PFSK-1 (cell line): ENCODE measurements at regions not wholly inside any gene's neighbourhood (a gene's known extent, or its start where the extent isn't known, plus 50 kb on each side); places are given as distances from the start of the nearest gene placed in this dataset.

Source experiments
- FOXP2 ChIP-seq: optimal IDR thresholded peaks from 2 replicates; pipeline ENCODE3; 2011; ENCODE audit warnings: borderline replicate concordance, control low read depth, inconsistent platforms; ENCODE audit not compliant: insufficient read depth; ENCODE audit errors: extremely low read length, extremely low read depth
- POLR2AphosphoS5 ChIP-seq: IDR thresholded peaks from 2 replicates; pipeline ENCODE4 v1.6.1; 2012; ENCODE audit warnings: low read depth, mild to moderate bottlenecking, control low read depth, low read length, moderate library complexity
- SIN3A ChIP-seq: IDR thresholded peaks from 2 replicates; pipeline ENCODE4 v1.6.1; 2012; ENCODE audit warnings: mild to moderate bottlenecking, low read length, moderate library complexity, borderline replicate concordance; ENCODE audit not compliant: insufficient read depth
- TAF1 ChIP-seq: IDR thresholded peaks from 2 replicates; pipeline ENCODE4 v1.6.1; 2012; ENCODE audit warnings: low read length, control low read depth, borderline replicate concordance; ENCODE audit not compliant: insufficient read depth
- TF ChIP-seq, protein P1 (sequence below), 2 experiments: IDR thresholded peaks; 2 replicates each; pipeline versions ENCODE4 v1.6.1 to v1.8.0; 2011 to 2012; ENCODE audit warnings: low read depth in 2 of 2, low read length in 2 of 2, control low read depth in 1 of 2, inconsistent platforms in 1 of 2, mild to moderate bottlenecking in 1 of 2, moderate library complexity in 1 of 2; ENCODE audit not compliant: insufficient read depth in 1 of 2

DNA sequence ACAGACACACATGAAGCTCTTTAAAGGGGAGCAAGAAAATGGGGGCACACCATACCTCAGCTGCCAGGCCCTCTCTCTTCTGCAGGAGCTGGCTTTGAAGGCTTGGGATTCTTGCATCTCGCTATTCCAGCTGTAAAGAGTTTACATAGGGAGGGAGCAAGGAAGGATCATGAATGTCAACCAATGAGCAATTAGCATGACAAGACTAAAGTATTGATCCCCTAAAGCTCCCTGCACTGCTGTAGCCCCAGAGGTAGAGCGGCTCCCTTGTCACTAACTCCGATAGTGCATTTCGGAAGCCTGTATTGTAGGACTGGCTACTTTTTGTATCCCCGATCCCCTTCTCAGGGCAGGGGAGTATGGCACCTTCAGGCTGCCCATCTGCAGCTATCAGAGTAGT is 113.4 kb upstream of the PMFBP1 start:
- TF ChIP-seq, protein P1, sequence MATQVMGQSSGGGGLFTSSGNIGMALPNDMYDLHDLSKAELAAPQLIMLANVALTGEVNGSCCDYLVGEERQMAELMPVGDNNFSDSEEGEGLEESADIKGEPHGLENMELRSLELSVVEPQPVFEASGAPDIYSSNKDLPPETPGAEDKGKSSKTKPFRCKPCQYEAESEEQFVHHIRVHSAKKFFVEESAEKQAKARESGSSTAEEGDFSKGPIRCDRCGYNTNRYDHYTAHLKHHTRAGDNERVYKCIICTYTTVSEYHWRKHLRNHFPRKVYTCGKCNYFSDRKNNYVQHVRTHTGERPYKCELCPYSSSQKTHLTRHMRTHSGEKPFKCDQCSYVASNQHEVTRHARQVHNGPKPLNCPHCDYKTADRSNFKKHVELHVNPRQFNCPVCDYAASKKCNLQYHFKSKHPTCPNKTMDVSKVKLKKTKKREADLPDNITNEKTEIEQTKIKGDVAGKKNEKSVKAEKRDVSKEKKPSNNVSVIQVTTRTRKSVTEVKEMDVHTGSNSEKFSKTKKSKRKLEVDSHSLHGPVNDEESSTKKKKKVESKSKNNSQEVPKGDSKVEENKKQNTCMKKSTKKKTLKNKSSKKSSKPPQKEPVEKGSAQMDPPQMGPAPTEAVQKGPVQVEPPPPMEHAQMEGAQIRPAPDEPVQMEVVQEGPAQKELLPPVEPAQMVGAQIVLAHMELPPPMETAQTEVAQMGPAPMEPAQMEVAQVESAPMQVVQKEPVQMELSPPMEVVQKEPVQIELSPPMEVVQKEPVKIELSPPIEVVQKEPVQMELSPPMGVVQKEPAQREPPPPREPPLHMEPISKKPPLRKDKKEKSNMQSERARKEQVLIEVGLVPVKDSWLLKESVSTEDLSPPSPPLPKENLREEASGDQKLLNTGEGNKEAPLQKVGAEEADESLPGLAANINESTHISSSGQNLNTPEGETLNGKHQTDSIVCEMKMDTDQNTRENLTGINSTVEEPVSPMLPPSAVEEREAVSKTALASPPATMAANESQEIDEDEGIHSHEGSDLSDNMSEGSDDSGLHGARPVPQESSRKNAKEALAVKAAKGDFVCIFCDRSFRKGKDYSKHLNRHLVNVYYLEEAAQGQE (IDR thresholded peaks at IDR 0.05; ENCODE audit: insufficient read depth in 1 of 2, low read depth in 2 of 2, low read length in 2 of 2): no peak
- TF ChIP-seq FOXP2 (no peak), TAF1 (no peak), SIN3A (no peak), POLR2AphosphoS5 (no peak)

DNA sequence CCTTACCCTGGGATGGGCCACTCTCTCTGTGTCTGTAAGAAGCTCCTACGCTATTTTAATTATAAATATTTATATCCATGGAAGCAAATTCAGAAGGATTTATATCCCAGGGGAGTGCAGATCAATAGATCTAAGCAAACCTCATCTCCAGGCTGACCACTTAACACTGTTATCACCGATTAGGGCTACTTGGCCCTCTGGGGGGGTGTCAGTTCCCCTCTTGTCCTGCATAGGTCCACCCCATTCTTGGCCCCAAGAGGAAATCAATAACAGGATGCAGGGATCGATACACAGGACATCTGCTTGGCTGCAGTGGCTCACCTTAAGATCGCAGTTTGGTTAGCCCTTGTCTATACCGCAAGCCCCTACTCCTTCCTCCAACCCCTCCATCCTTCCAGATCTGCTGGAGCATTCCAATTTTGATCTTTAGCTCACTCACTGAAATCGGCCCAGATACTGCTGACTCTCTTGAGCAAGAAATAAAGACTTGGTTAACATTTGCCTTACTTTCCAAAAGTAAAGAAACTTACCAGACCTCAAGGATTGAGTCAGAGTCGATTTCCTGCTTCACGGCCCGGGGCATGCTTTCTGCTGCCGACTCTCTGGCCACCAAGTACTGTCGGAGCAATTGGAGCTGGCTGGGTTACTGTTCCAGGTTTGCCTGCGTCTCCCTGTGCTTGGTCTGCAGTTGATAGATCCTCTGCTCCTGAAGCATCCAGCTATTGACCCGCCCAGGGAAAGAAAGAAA is 112.3 kb upstream of the PMFBP1 start:
- TF ChIP-seq TAF1: no peak
- TF ChIP-seq, protein P1 (IDR thresholded peaks at IDR 0.05; ENCODE audit: insufficient read depth in 1 of 2, low read depth in 2 of 2, low read length in 2 of 2): no peak
- TF ChIP-seq SIN3A: no peak
- no peak for TF ChIP-seq POLR2AphosphoS5

DNA sequence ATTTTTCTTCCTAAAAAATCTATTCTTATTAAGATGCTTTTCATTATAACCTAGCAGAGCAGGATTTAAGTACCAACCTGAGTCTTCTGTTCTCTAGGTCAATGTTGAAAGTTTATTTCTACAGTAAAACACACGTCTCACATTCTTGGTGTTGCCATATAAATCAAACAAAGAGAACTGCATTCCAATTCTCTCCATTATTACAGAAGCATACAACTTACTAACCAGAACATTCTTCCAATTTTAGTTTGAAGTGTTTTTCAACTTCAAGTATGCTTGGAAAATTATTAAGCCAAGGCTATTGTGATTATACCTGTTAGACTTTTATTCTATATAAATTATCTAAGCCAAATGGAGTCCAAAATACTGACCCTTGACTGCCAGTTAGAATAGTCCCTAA is 110.4 kb upstream of the PMFBP1 start:
- TF ChIP-seq SIN3A: no peak

DNA sequence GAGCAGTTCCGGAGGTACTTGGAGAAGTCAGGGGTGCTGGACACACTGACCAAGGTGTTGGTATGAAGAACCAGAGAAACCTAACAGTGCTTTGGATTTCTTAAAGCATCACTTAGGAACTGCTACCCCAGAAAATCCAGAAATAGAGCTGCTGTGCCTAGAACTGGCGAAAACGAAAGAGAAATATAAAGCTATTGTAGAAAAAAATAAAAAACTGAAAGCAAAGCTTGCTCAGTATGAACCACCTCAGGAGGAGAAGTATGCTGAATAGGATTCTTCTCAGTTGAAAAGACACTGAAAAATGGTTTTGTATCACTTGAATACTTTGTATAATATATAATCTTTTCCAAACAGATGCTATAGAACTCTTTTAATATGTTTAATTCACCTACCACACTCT is 106.3 kb upstream of the PMFBP1 start:
- TF ChIP-seq POLR2AphosphoS5 (no peak), SIN3A (no peak), TAF1 (no peak), FOXP2 (no peak)
- TF ChIP-seq, protein P1 (IDR thresholded peaks at IDR 0.05; ENCODE audit: insufficient read depth in 1 of 2, low read depth in 2 of 2, low read length in 2 of 2): no peak

DNA sequence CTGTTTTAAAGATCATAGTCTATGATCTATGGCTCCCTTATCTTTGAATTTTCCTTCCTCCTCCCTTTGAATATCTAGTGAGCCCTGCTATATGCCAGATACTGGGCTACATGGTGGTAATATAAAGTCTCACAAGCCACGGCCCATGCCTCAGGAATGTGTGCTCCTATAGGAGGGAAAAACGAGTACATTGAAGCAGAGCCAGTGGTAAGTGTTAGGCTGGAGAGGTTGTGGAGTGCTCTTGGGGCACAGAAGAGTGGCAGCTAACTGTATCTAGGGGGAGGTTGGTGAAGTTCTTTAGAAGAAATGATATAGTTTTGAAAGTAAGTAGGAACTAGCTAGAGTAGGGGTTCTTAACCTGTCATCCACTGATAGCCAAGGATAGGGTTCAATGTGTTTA is 105.8 kb upstream of the PMFBP1 start:
- TF ChIP-seq SIN3A (no peak), FOXP2 (no peak), POLR2AphosphoS5 (no peak), TAF1 (no peak)
- TF ChIP-seq, protein P1 (IDR thresholded peaks at IDR 0.05; ENCODE audit: insufficient read depth in 1 of 2, low read depth in 2 of 2, low read length in 2 of 2): no peak
